Type B pancreatic cell (in vitro differentiated cells): ENCODE measurements at regions not wholly inside any gene's neighbourhood (a gene's known extent, or its start where the extent isn't known, plus 50 kb on each side); places are given as distances from the start of the nearest gene placed in this dataset.
A peak's percentile ranks its signal among the peaks of the same experiment; 100 is the strongest.

Experiments
- DNase-seq: peaks from one replicate; pipeline ENCODE4 v3.0.0; 2021; ENCODE audit warnings: mixed read lengths; ENCODE audit not compliant: unreplicated experiment; ENCODE audit errors: extremely low spot score
- H3K27ac Mint-ChIP-seq: 2 replicates; pipeline ENCODE4 v1.8.0; 2021; ENCODE audit warnings: mild to moderate bottlenecking, mixed read lengths
- H3K27me3 Mint-ChIP-seq: 2 replicates; pipeline ENCODE4 v1.8.0; 2021; ENCODE audit warnings: mixed read lengths
- H3K36me3 Mint-ChIP-seq: 2 replicates; pipeline ENCODE4 v1.8.0; 2021; ENCODE audit warnings: mixed read lengths
- H3K4me1 Mint-ChIP-seq: one replicate; pipeline ENCODE4 v1.8.0; 2021; ENCODE audit warnings: mixed read lengths; ENCODE audit not compliant: unreplicated experiment
- H3K4me3 Mint-ChIP-seq: 2 replicates; pipeline ENCODE4 v1.8.0; 2021; ENCODE audit warnings: mild to moderate bottlenecking, mixed read lengths
- H3K9me3 Mint-ChIP-seq: 2 replicates; pipeline ENCODE4 v1.8.0; 2021; ENCODE audit warnings: mixed read lengths
- CTCF ChIP-seq: fragments of 200-600 bp; sonication (generic); conservative IDR thresholded peaks from 2 replicates; pipeline ENCODE4 v1.5.0; 2021; ENCODE audit warnings: antibody characterized with exemption, mild to moderate bottlenecking

- H3K36me3 Mint-ChIP-seq: no peaks in the 10 kb centered on the region
Observed at GRCh38 chr1:4331767-4332163, 322.6 kb upstream of the AJAP1 start.

GRCh38 chr1:4336507-4336906 is 317.9 kb upstream of the AJAP1 start:
- no peaks in the 10 kb centered on the region for H3K9me3 Mint-ChIP-seq
- H3K27ac Mint-ChIP-seq: no peak overlapping the region
- H3K4me3 Mint-ChIP-seq: no peak overlapping the region
- no peak for TF ChIP-seq CTCF
- DNase-seq: no peak
- no peaks in the 10 kb centered on the region for H3K36me3 Mint-ChIP-seq
- no peaks in the 10 kb centered on the region for H3K27me3 Mint-ChIP-seq
- peaks cover 6% of the 10 kb centered on the region for H3K4me1 Mint-ChIP-seq

More at GRCh38 chr1:4331767-4332163, 322.6 kb upstream of the AJAP1 start:
- Mint-ChIP-seq H3K9me3 (no peaks in the 10 kb centered on the region), H3K27ac (no peak overlapping the region), H3K4me3 (no peak overlapping the region), H3K4me1 (peaks cover 8% of the 10 kb centered on the region), H3K27me3 (peaks cover 8% of the 10 kb centered on the region)
- DNase-seq: no peak
- no peak for TF ChIP-seq CTCF

GRCh38 chr1:4341421-4341820 is 313.0 kb upstream of the AJAP1 start:
- no peak for DNase-seq
- peaks cover 4% of the 10 kb centered on the region for H3K27me3 Mint-ChIP-seq
- H3K4me3 Mint-ChIP-seq: no peak overlapping the region
- peaks cover 34% of the 10 kb centered on the region for H3K4me1 Mint-ChIP-seq
- TF ChIP-seq CTCF: no peak
- peaks cover 4% of the 10 kb centered on the region for H3K9me3 Mint-ChIP-seq
- no peaks in the 10 kb centered on the region for H3K36me3 Mint-ChIP-seq
- peak overlapping the region; percentile 53 for H3K27ac Mint-ChIP-seq

DNA sequence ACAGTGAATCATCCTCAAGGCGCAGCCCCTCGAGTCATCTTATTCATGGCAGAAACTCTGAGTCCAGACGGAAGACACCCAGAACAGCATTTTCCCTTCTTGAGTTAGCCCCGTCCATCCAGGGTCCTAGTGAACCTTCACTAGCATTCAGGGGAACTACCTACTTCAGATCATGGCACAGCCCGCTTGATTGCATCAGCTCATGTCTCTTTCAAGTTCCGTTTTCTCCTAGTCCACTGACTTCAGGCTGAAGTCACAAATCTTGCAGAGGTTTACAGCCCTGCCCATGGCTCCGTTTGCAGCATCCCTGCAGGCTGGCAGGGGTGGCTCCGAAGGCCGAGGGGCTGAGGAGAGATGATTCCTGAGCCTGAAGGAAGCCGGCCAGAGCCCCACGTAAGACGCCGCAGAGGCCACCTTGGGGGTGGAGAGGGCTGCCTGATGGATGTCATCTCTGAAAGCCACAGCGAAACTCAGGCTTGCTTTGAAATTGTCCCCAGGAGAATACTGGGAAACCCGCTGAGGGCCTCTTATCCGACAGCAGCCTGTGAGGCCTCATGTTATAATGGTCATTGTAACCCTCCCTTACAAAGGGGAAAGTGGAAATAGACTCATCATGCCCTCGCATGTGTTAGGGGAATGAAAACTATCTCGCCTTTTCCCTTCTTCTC is 310.2 kb upstream of the AJAP1 start:
- no peak for TF ChIP-seq CTCF
- H3K36me3 Mint-ChIP-seq: no peaks in the 10 kb centered on the region
- peaks cover 4% of the 10 kb centered on the region for H3K9me3 Mint-ChIP-seq
- H3K4me1 Mint-ChIP-seq: peaks cover 34% of the 10 kb centered on the region
- DNase-seq: no peak
- peaks cover 8% of the 10 kb centered on the region for H3K27me3 Mint-ChIP-seq
- peak overlapping the region; percentile 40 for H3K27ac Mint-ChIP-seq
- no peak overlapping the region for H3K4me3 Mint-ChIP-seq

DNA sequence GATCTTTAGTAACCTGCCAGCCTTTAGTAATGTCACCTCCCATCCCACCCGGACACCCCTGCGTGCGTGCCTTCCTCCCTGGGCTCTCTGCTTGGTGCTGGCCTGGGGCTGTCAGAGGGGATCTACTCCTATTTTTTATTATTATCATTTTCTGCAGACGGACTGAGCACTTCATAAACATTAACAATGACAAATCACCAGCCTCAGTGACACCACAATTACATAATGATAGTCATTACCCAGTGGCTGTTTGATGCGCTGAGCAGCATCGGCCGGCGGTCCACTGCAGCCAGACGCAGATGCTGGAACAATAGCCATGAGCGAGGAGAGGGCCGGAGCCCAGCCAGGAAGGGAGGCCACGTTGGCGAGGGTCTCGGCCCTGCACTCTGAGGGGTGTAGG is 309.3 kb upstream of the AJAP1 start:
- Mint-ChIP-seq H3K9me3 (peaks cover 4% of the 10 kb centered on the region), H3K27me3 (peaks cover 8% of the 10 kb centered on the region), H3K4me3 (peak overlapping the region; percentile 60), H3K36me3 (no peaks in the 10 kb centered on the region), H3K27ac (peak overlapping the region; percentile 14), H3K4me1 (peaks cover 34% of the 10 kb centered on the region)
- DNase-seq: no peak
- no peak for TF ChIP-seq CTCF
